Liver (tissue), 8 donors: ENCODE measurements at regions not wholly inside any gene's neighbourhood (a gene's known extent, or its start where the extent isn't known, plus 50 kb on each side); places are given as distances from the start of the nearest gene placed in this dataset.

Experiments
- DNase-seq: peaks from one replicate; pipeline ENCODE4 v3.0.0-alpha.2; 2017; ENCODE audit warnings: low spot score
- H3K27ac ChIP-seq, 2 donors: one replicate each; pipeline ENCODE4 v1.7.0; 2013; ENCODE audit warnings: inconsistent platforms in 2 of 2, low read length in 2 of 2, control low read depth in 1 of 2, low read depth in 1 of 2, mild to moderate bottlenecking in 1 of 2
- H3K27me3 ChIP-seq, 4 donors: one replicate each; pipeline versions ENCODE4 v1.6.1 to v1.7.0; 2013; ENCODE audit warnings: low read length in 3 of 4, inconsistent platforms in 1 of 4, mild to moderate bottlenecking in 1 of 4, moderate library complexity in 1 of 4; ENCODE audit not compliant: control insufficient read depth in 4 of 4, insufficient read depth in 4 of 4
- H3K36me3 ChIP-seq, 4 donors: one replicate each; pipeline versions ENCODE4 v1.6.1 to v1.7.0; 2013; ENCODE audit warnings: low read length in 3 of 4, mild to moderate bottlenecking in 3 of 4, low read depth in 1 of 4, moderate library complexity in 1 of 4; ENCODE audit not compliant: control insufficient read depth in 4 of 4, insufficient read depth in 3 of 4
- H3K4me1 ChIP-seq, 4 donors: one replicate each; pipeline versions ENCODE4 v1.6.1 to v1.7.0; 2013; ENCODE audit warnings: low read length in 3 of 4, mild to moderate bottlenecking in 3 of 4, moderate library complexity in 1 of 4; ENCODE audit not compliant: control insufficient read depth in 4 of 4, insufficient read depth in 4 of 4
- H3K4me3 ChIP-seq, 3 donors: one replicate each; pipeline versions ENCODE4 v1.6.1 to v1.7.0; 2013; ENCODE audit warnings: low read length in 3 of 3, control low read depth in 1 of 3, low read depth in 1 of 3, mild to moderate bottlenecking in 1 of 3
- H3K9ac ChIP-seq, 2 donors: one replicate each; pipeline ENCODE4 v1.7.0; 2013; ENCODE audit warnings: low read length in 2 of 2, mild to moderate bottlenecking in 2 of 2, moderate library complexity in 2 of 2, control low read depth in 1 of 2, low read depth in 1 of 2
- H3K9me3 ChIP-seq, 4 donors: one replicate each; pipeline versions ENCODE4 v1.6.1 to v1.7.0; 2013; ENCODE audit warnings: low read length in 3 of 4; ENCODE audit not compliant: control insufficient read depth in 4 of 4
- ATF3 ChIP-seq: IDR thresholded peaks from 2 replicates; pipeline ENCODE4 v1.6.1; 2016; ENCODE audit warnings: antibody characterized with exemption
- EGR1 ChIP-seq, 2 donors: IDR thresholded peaks; 2 replicates each; pipeline ENCODE4 v1.6.1; 2016 to 2018; ENCODE audit warnings: antibody characterized with exemption in 2 of 2, low read depth in 2 of 2
- FOXA1 ChIP-seq: IDR thresholded peaks from 2 replicates; pipeline ENCODE4 v1.6.1; 2016; ENCODE audit warnings: antibody characterized with exemption
- FOXA2 ChIP-seq: IDR thresholded peaks from 2 replicates; pipeline ENCODE4 v1.6.1; 2016; ENCODE audit warnings: antibody characterized with exemption
- GABPA ChIP-seq, 2 donors: IDR thresholded peaks in 1 of 2; conservative IDR thresholded peaks in 1 of 2; 2 replicates each; pipeline ENCODE4 v1.6.1; 2016; ENCODE audit warnings: antibody characterized with exemption in 2 of 2, mild to moderate bottlenecking in 1 of 2, moderate library complexity in 1 of 2
- HNF4A ChIP-seq, 2 donors: conservative IDR thresholded peaks; 2 replicates each; pipeline ENCODE4 v1.6.1; 2016; ENCODE audit warnings: antibody characterized with exemption in 2 of 2, mild to moderate bottlenecking in 2 of 2
- HNF4G ChIP-seq: IDR thresholded peaks from 2 replicates; pipeline ENCODE4 v1.6.1; 2016; ENCODE audit warnings: antibody characterized with exemption
- JUND ChIP-seq, 2 donors: IDR thresholded peaks; 2 replicates each; pipeline ENCODE4 v1.6.1; 2016; ENCODE audit warnings: antibody characterized with exemption in 2 of 2
- NR2F2 ChIP-seq: IDR thresholded peaks from 2 replicates; pipeline ENCODE4 v1.6.1; 2016; ENCODE audit warnings: antibody characterized with exemption
- RAD21 ChIP-seq, 2 donors: IDR thresholded peaks; 2 replicates each; pipeline ENCODE4 v1.6.1; 2016; ENCODE audit warnings: antibody characterized with exemption in 2 of 2, mild to moderate bottlenecking in 2 of 2
- REST ChIP-seq: IDR thresholded peaks from 2 replicates; pipeline ENCODE4 v1.6.1; 2016; ENCODE audit warnings: antibody characterized with exemption, mild to moderate bottlenecking
- RXRA ChIP-seq, 2 donors: IDR thresholded peaks; 2 replicates each; pipeline ENCODE4 v1.6.1; 2017 to 2018; ENCODE audit warnings: antibody characterized with exemption in 2 of 2, mild to moderate bottlenecking in 1 of 2
- TAF1 ChIP-seq: conservative IDR thresholded peaks from 2 replicates; pipeline ENCODE4 v1.6.1; 2016; ENCODE audit warnings: antibody characterized with exemption, mild to moderate bottlenecking
- YY1 ChIP-seq: IDR thresholded peaks from 2 replicates; pipeline ENCODE4 v1.6.1; 2016; ENCODE audit warnings: antibody characterized with exemption, mild to moderate bottlenecking
- WGBS: extraction: QIAGEN DNeasy Blood & Tissue Kit; methylation state at CpG from one replicate; pipeline ENCODE4 v1.1.7; 2013; 5-methylcytosine and 5-hydroxymethylcytosine counted together
- TF ChIP-seq, protein P1 (sequence below): fragments of 150-350 bp; IDR thresholded peaks from 2 replicates; pipeline ENCODE4 v1.5.1; 2017; ENCODE audit warnings: improper control_type of control experiment, low read depth, low read length; ENCODE audit not compliant: missing input control
- TF ChIP-seq, protein P2 (sequence below): IDR thresholded peaks from 2 replicates; pipeline ENCODE4 v1.6.1; 2016; ENCODE audit warnings: antibody characterized with exemption
- TF ChIP-seq, protein P3 (sequence below): IDR thresholded peaks from 2 replicates; pipeline ENCODE4 v1.6.1; 2016; ENCODE audit warnings: antibody characterized with exemption
- donor health status: healthy.
- donor health status: healthy.
- donor health status: healthy.
- donor health status: healthy.
- donor health status: healthy.

DNA sequence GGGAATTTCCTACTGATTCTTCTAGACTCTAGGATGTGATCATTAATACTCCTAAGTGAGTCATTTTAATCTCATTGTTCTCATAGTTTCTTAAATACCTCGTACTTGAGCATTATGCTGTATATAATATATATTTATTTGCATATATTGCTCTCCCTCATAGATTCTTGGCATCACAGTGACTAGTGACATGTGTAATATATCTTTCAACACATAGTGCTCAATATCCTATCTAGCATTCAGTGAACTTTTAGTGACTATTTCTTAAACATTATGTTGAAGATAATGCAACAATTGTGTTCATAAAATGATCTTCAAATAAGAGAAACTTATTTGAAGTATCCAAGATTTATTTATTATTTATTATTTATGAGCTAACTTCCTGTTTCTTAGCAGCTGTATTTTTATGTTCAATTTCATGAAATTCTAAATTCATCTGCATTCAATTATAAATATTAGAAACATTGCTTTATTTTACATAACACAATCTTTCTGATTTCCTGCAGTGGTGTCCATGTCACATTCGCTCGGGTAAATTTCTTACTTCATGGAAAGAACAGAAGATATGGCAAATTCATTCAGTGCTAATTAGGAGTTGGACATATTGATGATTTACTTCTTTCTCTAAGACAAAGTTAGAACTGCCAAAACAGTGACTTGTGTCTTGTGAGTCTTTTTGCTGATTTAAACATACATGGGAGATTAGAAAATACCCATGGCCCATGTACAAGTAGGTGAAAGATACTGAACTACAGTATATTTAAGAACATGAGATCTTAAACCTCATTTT is 1095.5 kb upstream of the IGFBP7 start:
- no peak for DNase-seq
- H3K9me3 ChIP-seq = no peaks in the 10 kb centered on the region
- WGBS = 74% methylated on average over 3 of the region's 3 CpGs
- no peaks in the 10 kb centered on the region for H3K36me3 ChIP-seq
- H3K9ac ChIP-seq = no peak overlapping the region
- H3K27me3 ChIP-seq = no peaks in the 10 kb centered on the region
- no peak overlapping the region for H3K27ac ChIP-seq
- H3K4me1 ChIP-seq = no peaks in the 10 kb centered on the region
- no peak overlapping the region for H3K4me3 ChIP-seq
- TF ChIP-seq JUND (IDR thresholded peaks at IDR 0.05) (no peak), ATF3 (no peak), HNF4A (conservative IDR thresholded peaks at IDR 0.05) (no peak), NR2F2 (no peak), HNF4G (no peak), YY1 (no peak), REST (no peak), FOXA1 (no peak), FOXA2 (no peak), EGR1 (IDR thresholded peaks at IDR 0.05; ENCODE audit: low read depth in 2 of 2) (no peak), GABPA (IDR thresholded peaks at IDR 0.05 in 1 of 2, conservative IDR thresholded peaks at IDR 0.05 in 1 of 2) (no peak), TAF1 (no peak), RXRA (IDR thresholded peaks at IDR 0.05) (no peak)
- TF ChIP-seq, protein P1, sequence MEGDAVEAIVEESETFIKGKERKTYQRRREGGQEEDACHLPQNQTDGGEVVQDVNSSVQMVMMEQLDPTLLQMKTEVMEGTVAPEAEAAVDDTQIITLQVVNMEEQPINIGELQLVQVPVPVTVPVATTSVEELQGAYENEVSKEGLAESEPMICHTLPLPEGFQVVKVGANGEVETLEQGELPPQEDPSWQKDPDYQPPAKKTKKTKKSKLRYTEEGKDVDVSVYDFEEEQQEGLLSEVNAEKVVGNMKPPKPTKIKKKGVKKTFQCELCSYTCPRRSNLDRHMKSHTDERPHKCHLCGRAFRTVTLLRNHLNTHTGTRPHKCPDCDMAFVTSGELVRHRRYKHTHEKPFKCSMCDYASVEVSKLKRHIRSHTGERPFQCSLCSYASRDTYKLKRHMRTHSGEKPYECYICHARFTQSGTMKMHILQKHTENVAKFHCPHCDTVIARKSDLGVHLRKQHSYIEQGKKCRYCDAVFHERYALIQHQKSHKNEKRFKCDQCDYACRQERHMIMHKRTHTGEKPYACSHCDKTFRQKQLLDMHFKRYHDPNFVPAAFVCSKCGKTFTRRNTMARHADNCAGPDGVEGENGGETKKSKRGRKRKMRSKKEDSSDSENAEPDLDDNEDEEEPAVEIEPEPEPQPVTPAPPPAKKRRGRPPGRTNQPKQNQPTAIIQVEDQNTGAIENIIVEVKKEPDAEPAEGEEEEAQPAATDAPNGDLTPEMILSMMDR = no peak
- TF ChIP-seq, protein P2, sequence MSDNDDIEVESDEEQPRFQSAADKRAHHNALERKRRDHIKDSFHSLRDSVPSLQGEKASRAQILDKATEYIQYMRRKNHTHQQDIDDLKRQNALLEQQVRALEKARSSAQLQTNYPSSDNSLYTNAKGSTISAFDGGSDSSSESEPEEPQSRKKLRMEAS = no peak

DNA sequence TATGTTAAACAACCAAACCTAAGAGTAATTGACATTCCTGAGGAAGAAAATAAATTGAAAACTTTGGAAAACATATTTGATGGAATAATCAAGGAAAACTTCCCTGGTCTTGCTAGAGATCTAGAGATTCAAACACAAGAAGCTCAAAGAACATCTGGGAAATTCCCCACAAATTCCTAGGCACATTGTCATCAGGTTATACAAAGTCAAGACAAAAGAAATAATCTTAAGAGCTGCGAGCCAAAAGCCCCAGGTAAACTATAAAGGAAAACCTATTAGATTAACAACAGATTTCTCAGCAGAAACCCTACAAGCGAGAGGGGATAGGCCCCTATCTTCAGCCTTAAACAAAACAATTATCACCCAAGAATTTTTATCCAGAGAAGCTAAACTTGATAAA is 1082.0 kb upstream of the IGFBP7 start:
- Histone ChIP-seq H3K4me1 (no peaks in the 10 kb centered on the region), H3K27ac (no peak overlapping the region), H3K9ac (no peak overlapping the region), H3K36me3 (no peaks in the 10 kb centered on the region), H3K9me3 (peaks cover 0 to 2% (median 0%) of the 10 kb centered on the region in 4 donors), H3K4me3 (no peak overlapping the region), H3K27me3 (peaks cover 0 to 2% (median 0%) of the 10 kb centered on the region in 4 donors)
- DNase-seq = no peak
- WGBS = 49% methylated on average over 2 of the region's 2 CpGs
- TF ChIP-seq, protein P3, sequence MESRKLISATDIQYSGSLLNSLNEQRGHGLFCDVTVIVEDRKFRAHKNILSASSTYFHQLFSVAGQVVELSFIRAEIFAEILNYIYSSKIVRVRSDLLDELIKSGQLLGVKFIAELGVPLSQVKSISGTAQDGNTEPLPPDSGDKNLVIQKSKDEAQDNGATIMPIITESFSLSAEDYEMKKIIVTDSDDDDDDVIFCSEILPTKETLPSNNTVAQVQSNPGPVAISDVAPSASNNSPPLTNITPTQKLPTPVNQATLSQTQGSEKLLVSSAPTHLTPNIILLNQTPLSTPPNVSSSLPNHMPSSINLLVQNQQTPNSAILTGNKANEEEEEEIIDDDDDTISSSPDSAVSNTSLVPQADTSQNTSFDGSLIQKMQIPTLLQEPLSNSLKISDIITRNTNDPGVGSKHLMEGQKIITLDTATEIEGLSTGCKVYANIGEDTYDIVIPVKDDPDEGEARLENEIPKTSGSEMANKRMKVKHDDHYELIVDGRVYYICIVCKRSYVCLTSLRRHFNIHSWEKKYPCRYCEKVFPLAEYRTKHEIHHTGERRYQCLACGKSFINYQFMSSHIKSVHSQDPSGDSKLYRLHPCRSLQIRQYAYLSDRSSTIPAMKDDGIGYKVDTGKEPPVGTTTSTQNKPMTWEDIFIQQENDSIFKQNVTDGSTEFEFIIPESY = no peak
- TF ChIP-seq YY1 (no peak), RAD21 (IDR thresholded peaks at IDR 0.05) (no peak), EGR1 (IDR thresholded peaks at IDR 0.05; ENCODE audit: low read depth in 2 of 2) (no peak)
